Pancreas (tissue), 10 donors: ENCODE measurements at regions not wholly inside any gene's neighbourhood (a gene's known extent, or its start where the extent isn't known, plus 50 kb on each side); places are given as distances from the start of the nearest gene placed in this dataset.

Experiments used
- ATAC-seq, 4 donors: fragments of 200-7000 bp; cut with Tn5 transposase; one replicate each; pipeline versions ENCODE4 v1.8.0 to v1.9.1; 2020; ENCODE audit warnings: mild to moderate bottlenecking in 4 of 4, moderate library complexity in 4 of 4
- DNase-seq, 6 donors: peaks; one replicate each; pipeline ENCODE4 v3.0.0-alpha.2; 2020
- FAIRE-seq: peaks from 2 replicates; lab custom pipeline; 2012; peaks lifted over from hg19 to GRCh38; lab: Jason Lieb, UNC
- H3K27ac ChIP-seq, 4 donors: fragments of 200-600 bp; sonication (generic); 1 replicate in 3 of 4; 2 replicates in 1 of 4; pipeline versions ENCODE4 v1.5.0 to v1.8.0; 2020
- H3K27me3 ChIP-seq, 4 donors: fragments of 200-600 bp; one replicate each; pipeline ENCODE4 v1.8.0; 2021
- H3K36me3 ChIP-seq, 3 donors: fragments of 200-600 bp; sonication (generic) in 1 of 3; one replicate each; pipeline versions ENCODE4 v1.5.0 to v1.8.0; 2020 to 2021
- H3K4me1 ChIP-seq, 3 donors: fragments of 200-600 bp; one replicate each; pipeline ENCODE4 v1.8.0; 2021
- H3K4me3 ChIP-seq, 4 donors: fragments of 200-600 bp; sonication (generic) in 2 of 4; one replicate each; pipeline versions ENCODE4 v1.5.0 to v1.8.0; 2020 to 2021
- H3K9me3 ChIP-seq, 4 donors: fragments of 200-600 bp; one replicate each; pipeline ENCODE4 v1.8.0; 2021
- WGBS, 2 donors: extraction: QIAGEN DNeasy Blood & Tissue Kit; methylation state at CpG; one replicate each; pipeline ENCODE4 v1.1.7; 2013; 5-methylcytosine and 5-hydroxymethylcytosine counted together
- intact Hi-C, 3 donors: fragments of 100-400 bp; cut with DNase I; formaldehyde crosslinking; loops; one replicate each; pipeline versions ENCODE4 v1.11.1 to v1.14.2; 2022
- TF ChIP-seq, protein P1 (sequence below), 4 donors: fragments of 200-600 bp; sonication (generic) in 3 of 4; IDR thresholded peaks; one replicate each; pipeline versions ENCODE4 v1.5.0 to v1.8.0; 2021; ENCODE audit warnings: antibody characterized with exemption in 4 of 4
- donor health status: healthy with polysubstance abuse.
- donor health status: DM: no; HTN: no; CAD: no; lungs with moderate emphysema.
- donor health status: DM: no; HTN: no; CAD: no.
- donor health status: control.
- donor health status: control.
- donor health status: Bipolar disorder and iron deficiency.
- donor health status: DM: yes; HTN: yes; CAD: no.
- donor health status: DM: no; HTN: no; CAD: no.
- donor health status: DM: no; HTN: no; CAD: no.
- donor health status: DM: yes; HTN: yes; CAD: no.

DNA sequence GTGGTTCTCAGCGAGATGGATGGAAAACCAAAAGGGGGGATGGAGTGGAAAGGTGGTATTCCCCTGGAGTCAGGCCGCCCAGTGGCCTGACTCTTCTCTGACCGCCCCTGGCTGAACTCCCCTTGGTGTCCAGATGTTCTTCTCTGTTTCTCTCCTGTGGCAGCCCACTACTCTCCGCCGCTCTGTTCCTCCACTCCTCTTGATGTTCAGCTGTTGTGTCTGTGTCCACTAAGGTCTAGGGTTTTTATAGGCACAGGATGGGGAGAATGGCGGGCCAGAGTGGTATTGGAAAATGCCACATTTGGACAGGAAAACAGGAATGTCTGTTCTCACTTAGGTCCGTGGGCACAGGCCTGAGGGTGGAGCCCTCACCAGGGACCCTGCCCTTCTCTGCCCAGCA lies 954.3 kb upstream of the MBL2 start:
- TF ChIP-seq, protein P1, sequence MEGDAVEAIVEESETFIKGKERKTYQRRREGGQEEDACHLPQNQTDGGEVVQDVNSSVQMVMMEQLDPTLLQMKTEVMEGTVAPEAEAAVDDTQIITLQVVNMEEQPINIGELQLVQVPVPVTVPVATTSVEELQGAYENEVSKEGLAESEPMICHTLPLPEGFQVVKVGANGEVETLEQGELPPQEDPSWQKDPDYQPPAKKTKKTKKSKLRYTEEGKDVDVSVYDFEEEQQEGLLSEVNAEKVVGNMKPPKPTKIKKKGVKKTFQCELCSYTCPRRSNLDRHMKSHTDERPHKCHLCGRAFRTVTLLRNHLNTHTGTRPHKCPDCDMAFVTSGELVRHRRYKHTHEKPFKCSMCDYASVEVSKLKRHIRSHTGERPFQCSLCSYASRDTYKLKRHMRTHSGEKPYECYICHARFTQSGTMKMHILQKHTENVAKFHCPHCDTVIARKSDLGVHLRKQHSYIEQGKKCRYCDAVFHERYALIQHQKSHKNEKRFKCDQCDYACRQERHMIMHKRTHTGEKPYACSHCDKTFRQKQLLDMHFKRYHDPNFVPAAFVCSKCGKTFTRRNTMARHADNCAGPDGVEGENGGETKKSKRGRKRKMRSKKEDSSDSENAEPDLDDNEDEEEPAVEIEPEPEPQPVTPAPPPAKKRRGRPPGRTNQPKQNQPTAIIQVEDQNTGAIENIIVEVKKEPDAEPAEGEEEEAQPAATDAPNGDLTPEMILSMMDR (IDR thresholded peaks at IDR 0.05): no peak
- H3K4me1 ChIP-seq: no peaks in the 10 kb centered on the region
- ATAC-seq: no peak
- FAIRE-seq: no peak
- H3K9me3 ChIP-seq: no peaks in the 10 kb centered on the region
- no peak for DNase-seq
- intact Hi-C loops: no loop called here
- 69 to 76% methylated on average over 7 of the region's 7 CpGs for WGBS, 2 donors
- H3K27me3 ChIP-seq: no peaks in the 10 kb centered on the region
- H3K27ac ChIP-seq: no peak overlapping the region
- no peaks in the 10 kb centered on the region for H3K36me3 ChIP-seq
- no peak overlapping the region for H3K4me3 ChIP-seq

- no peak for ATAC-seq
- no peaks in the 10 kb centered on the region for H3K27me3 ChIP-seq
- DNase-seq: no peak
- H3K27ac ChIP-seq: no peak overlapping the region
- H3K36me3 ChIP-seq: no peaks in the 10 kb centered on the region
- H3K4me1 ChIP-seq: no peaks in the 10 kb centered on the region
- H3K4me3 ChIP-seq: no peak overlapping the region
- FAIRE-seq: no peak
- H3K9me3 ChIP-seq: no peaks in the 10 kb centered on the region
- TF ChIP-seq, protein P1 (IDR thresholded peaks at IDR 0.05): no peak
- intact Hi-C loops: no loop called here
- WGBS, 2 donors: 59 to 66% methylated on average over 4 of the region's 4 CpGs
These were observed 952.0 kb upstream of the MBL2 start for GRCh38 chr10:53724581-53724980.

- H3K27ac ChIP-seq: no peak overlapping the region
- no peaks in the 10 kb centered on the region for H3K27me3 ChIP-seq
- TF ChIP-seq, protein P1 (IDR thresholded peaks at IDR 0.05): no peak
- WGBS, 2 donors: 59 to 71% methylated on average over 1 of the region's 1 CpG
- intact Hi-C loops: no loop called here
- ATAC-seq (no peak), FAIRE-seq (no peak), DNase-seq (no peak)
- no peak overlapping the region for H3K4me3 ChIP-seq
- H3K9me3 ChIP-seq: no peaks in the 10 kb centered on the region
- no peaks in the 10 kb centered on the region for H3K36me3 ChIP-seq
- H3K4me1 ChIP-seq: no peaks in the 10 kb centered on the region
These were observed 947.1 kb upstream of the MBL2 start for GRCh38 chr10:53719658-53720057.

DNA sequence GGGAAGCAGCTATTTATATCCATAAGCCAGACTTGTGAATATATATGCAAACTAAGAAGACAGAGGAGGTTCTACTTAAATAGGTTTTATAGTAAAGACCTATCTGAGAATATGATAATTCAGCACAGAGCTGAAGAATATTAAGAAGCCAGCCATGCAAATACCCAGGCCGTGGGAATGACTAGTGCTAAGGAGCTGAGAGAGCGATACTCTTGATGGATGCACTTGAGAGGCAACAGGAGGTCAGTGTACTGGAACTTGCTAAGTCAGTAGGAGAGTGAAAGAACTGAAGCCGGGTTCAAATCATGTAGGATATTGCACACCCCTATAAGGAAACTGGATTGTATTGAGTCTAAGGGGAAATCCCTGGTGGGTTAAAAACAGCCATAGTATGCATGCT lies 943.6 kb upstream of the MBL2 start:
- no peak for FAIRE-seq
- Histone ChIP-seq H3K27me3 (no peaks in the 10 kb centered on the region), H3K36me3 (no peaks in the 10 kb centered on the region), H3K9me3 (no peaks in the 10 kb centered on the region), H3K4me1 (no peaks in the 10 kb centered on the region), H3K27ac (no peak overlapping the region), H3K4me3 (no peak overlapping the region)
- intact Hi-C loops: no loop called here
- no peak for DNase-seq
- TF ChIP-seq, protein P1 (IDR thresholded peaks at IDR 0.05): no peak
- ATAC-seq: no peak
- 71 to 81% methylated on average over 3 of the region's 3 CpGs for WGBS, 2 donors

GRCh38 chr10:53713431-53713830 lies 940.8 kb upstream of the MBL2 start:
- no peak for FAIRE-seq
- TF ChIP-seq, protein P1 (IDR thresholded peaks at IDR 0.05): no peak
- Histone ChIP-seq H3K27ac (no peak overlapping the region), H3K36me3 (no peaks in the 10 kb centered on the region), H3K9me3 (no peaks in the 10 kb centered on the region), H3K4me3 (no peak overlapping the region), H3K27me3 (no peaks in the 10 kb centered on the region), H3K4me1 (no peaks in the 10 kb centered on the region)
- intact Hi-C loops: no loop called here
- no peak for DNase-seq
- no peak for ATAC-seq
